Esophagus squamous epithelium (tissue), 4 donors: ENCODE measurements at regions not wholly inside any gene's neighbourhood (a gene's known extent, or its start where the extent isn't known, plus 50 kb on each side); places are given as distances from the start of the nearest gene placed in this dataset.

Experiments used
- POLR2A ChIP-seq, 4 donors: fragments of 450-650 bp; IDR thresholded peaks; one replicate each; pipeline ENCODE4 v1.6.1; 2017; ENCODE audit warnings: antibody characterized with exemption in 4 of 4, mild to moderate bottlenecking in 4 of 4, moderate library complexity in 3 of 4
- TF ChIP-seq, protein P1 (sequence below), 6 experiments: fragments of 450-650 bp in 4 of 6; fragments of 200-600 bp in 2 of 6; sonication (generic) in 2 of 6; IDR thresholded peaks; one replicate each; pipeline ENCODE4 v1.5.1; 2016 to 2019; ENCODE audit warnings: antibody characterized with exemption in 6 of 6, mild to moderate bottlenecking in 4 of 6, moderate library complexity in 4 of 6

DNA sequence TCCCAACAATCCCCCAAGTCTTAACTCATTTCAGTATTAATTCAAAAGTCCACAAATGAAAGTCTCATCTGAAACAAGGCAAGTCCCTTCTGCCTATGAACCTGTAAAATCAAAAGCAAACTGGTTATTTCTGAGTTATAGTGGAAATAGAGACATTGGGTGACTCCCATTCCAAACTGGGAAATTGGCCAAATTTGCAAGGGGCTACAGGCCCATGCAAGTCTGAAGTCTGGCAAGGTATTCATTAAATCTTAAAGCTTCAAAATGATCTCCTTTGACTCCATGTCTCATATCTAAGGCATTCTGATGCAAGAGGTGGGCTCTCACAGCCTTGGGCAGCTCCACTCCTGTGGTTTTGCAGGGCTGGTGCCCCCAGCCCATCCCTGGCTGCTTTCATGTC lies 167.9 kb downstream of the HTR1A start:
- TF ChIP-seq, protein P1, sequence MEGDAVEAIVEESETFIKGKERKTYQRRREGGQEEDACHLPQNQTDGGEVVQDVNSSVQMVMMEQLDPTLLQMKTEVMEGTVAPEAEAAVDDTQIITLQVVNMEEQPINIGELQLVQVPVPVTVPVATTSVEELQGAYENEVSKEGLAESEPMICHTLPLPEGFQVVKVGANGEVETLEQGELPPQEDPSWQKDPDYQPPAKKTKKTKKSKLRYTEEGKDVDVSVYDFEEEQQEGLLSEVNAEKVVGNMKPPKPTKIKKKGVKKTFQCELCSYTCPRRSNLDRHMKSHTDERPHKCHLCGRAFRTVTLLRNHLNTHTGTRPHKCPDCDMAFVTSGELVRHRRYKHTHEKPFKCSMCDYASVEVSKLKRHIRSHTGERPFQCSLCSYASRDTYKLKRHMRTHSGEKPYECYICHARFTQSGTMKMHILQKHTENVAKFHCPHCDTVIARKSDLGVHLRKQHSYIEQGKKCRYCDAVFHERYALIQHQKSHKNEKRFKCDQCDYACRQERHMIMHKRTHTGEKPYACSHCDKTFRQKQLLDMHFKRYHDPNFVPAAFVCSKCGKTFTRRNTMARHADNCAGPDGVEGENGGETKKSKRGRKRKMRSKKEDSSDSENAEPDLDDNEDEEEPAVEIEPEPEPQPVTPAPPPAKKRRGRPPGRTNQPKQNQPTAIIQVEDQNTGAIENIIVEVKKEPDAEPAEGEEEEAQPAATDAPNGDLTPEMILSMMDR (IDR thresholded peaks at IDR 0.05) = no peak
- TF ChIP-seq POLR2A (IDR thresholded peaks at IDR 0.05) = no peak
